HG02973 (cell line): ENCODE measurements at regions not wholly inside any gene's neighbourhood (a gene's known extent, or its start where the extent isn't known, plus 50 kb on each side); places are given as distances from the start of the nearest gene placed in this dataset.

ENCODE experiments used
- ATAC-seq: cut with Tn5 transposase; IDR thresholded peaks from one replicate; pipeline ENCODE4 v1.9.1; 2021; ENCODE audit warnings: moderate library complexity; ENCODE audit not compliant: unreplicated experiment

GRCh38 chr18:60951091-60951490 is 382.1 kb upstream of the CDH20 start:
- ATAC-seq: no peak

DNA sequence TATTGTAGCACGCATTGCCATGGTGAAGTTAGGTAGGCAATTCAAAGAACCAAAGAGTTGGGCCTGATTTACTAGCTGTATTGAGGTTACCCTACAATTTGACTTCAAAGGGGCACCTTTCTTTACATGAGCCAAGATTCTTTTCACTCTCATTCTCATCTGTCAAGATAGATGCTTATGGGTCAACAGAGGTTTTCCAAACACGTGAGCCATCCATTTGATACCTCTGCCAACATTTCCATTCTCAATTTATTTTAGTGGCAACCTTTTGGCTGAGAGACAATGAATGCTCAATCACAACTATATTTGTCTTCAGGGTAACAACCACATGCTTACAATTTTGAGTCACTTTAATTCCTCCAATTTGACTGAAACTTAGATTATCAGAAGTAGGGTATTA is 370.6 kb upstream of the CDH20 start:
- no peak for ATAC-seq

DNA sequence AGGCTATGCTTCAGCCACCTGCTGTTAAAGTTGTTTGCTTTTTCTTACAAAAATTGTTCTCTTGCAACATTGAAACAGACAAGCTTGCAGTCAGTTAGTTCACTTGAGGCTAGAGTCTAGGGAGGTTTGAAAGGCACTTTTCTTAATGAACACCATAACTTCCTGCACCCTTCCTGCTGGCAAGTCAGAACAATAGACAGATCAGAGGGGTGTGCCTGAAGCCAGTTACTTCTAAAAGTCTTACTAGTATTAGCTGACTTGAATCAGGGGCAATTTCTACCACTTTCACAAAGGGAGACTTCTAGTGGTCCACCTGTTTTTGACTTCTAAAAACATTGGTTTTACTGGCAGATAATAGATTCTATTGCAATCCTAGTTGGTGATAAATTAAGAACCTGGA is 367.4 kb upstream of the CDH20 start:
- no peak for ATAC-seq

GRCh38 chr18:60966876-60967275 is 366.4 kb upstream of the CDH20 start:
- no peak for ATAC-seq

GRCh38 chr18:60975420-60975819 is 357.8 kb upstream of the CDH20 start:
- no peak for ATAC-seq

- no peak for ATAC-seq
Observed at GRCh38 chr18:60976976-60977375, 356.3 kb upstream of the CDH20 start.

- no peak for ATAC-seq
Observed at GRCh38 chr18:60978338-60978737, 354.9 kb upstream of the CDH20 start.

DNA sequence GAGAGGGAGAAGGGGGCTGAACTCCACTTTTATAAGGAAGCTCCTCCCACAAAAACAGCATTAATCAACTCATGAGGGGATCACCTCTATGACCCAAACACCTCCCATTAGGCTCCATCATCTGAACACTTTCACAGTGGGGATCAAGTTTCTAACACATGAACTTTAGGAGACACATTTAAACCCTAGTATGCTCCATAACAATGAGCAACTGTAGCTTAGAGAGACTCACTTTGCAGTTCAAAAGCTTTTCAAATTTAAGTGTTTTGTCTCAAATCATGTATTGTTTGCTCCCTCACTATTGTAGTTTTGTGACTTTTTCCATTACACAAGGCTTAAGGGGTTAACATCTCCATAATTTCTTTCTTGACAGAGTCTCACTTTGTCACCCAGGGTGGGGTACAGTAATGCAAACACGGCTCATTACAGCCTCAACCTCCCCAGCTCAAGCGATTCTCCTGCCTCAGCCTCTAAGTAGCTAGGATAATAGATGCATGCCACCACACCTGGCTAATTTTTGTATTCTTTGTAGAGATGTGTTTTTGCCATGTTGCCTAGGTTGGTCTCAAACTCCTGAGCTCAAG is 352.7 kb upstream of the CDH20 start:
- ATAC-seq: no peak

- ATAC-seq: no peak
Observed at GRCh38 chr18:60981682-60982328, 351.4 kb upstream of the CDH20 start.

DNA sequence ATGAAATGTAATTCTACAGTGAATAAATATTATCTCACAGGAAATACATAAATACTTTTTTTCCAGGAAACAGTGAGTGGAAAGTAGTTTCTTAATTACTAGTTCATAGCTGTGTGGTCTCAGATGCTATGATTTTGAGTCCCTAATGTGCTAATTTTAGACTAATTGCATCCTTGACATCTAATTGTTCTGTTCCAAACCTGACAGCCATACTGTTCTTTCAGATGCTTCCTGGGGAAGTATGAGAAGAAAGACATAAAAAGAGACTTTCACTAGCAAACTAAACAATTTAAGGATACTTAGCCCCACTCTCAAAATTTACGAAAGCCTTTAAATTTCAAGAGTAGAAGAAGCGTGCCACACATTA is 350.9 kb upstream of the CDH20 start:
- no peak for ATAC-seq

- no peak for ATAC-seq
Observed at GRCh38 chr18:60982928-60983327, 350.3 kb upstream of the CDH20 start.

DNA sequence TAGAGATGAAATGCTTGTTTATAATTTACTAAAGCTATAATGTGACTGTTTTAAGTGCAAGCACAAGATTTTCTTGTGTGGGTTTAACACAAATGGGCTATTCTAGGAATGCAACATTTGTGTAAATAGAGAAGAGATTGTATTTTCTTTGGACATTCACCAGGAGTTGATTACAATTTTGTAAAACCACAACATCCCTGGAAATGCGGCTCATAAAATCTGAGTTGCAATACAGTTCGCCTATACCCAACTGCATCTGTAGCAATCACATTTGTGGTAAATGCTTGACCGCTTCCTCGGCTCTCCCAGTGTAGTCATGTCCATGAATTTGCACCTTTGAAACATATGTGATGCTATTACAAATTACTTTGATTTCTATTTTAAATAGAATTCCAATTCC is 348.7 kb upstream of the CDH20 start:
- no peak for ATAC-seq

GRCh38 chr18:60987963-60988362 is 345.3 kb upstream of the CDH20 start:
- no peak for ATAC-seq

DNA sequence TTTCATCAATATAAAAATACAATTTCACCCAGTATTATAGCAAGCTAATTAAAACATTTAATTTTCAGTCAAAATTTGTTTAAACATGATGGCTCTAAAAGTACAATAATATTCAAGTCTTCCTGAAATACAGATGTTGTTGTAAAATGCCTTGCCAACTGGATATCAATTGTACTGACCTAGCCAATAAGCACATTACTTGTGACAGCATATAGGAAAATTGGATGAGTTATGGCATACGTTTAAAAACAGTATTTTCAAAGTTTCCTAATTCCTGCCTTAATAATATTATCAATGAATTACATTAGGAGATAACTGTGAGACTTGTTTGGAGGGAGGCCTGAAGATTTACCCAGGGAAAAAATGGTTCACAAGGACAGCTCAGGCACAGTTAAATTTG is 336.9 kb upstream of the CDH20 start:
- no peak for ATAC-seq

DNA sequence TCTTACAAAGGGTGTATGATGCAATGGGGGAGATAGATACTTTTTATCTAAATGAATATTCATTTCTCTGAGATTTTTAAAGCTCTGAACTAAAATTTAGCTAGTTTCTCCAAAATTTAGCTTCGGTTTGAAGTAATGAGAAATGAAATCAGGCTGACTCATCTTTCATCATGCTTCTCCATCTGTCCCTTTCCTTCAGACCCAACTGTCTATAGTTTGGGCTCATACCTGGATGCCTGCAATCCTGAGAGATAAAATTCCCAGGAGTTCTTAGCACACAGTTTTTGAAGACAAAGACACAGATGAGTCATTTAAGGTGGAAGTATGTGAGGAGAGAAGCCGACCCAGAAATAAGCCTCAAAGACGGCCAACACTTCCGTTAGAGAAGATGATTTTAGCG is 336.4 kb upstream of the CDH20 start:
- no peak for ATAC-seq

DNA sequence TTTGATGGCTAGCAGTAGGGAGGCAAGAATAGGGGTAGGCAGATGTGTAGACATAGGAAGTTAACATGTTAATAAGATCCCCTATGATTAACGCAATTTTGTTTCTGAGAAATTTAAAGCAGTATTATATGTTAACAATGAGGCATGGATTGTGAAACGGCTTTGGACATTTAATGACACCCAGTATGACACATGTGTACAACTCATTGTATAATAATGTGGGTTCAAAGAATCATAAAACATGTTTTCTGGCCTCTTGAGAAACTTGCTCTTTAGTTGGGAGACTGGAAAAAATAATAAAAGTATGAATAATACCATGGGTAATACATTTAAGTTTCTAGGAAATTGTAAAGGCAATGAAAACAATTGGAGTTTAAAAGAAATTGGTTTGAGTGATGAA is 332.1 kb upstream of the CDH20 start:
- no peak for ATAC-seq

DNA sequence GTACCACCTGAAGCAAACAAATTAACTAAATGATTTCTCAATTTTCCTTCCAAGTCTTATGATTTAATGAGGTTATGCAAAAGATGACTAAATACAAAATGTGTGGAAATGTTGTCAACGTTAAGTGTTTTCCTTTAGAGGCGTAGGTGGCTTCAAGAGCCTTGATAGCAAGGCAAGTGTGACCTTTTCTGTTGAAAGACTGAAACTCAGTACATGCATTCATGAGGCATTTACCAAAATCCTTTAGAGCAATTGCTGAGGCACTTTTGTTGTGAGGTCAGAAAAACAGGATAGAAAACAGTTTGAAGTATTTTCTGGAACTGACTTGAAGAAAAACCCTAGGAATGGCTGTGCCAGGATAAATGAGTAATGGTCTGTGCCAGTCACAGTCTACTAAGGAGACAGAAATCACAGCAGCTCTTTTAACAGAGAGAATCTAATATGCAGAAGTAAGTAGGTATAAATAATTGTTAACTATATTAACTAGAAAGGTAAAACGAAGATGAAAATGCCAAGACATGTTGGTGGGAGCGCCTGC is 326.5 kb upstream of the CDH20 start:
- no peak for ATAC-seq

- ATAC-seq: no peak
Observed at GRCh38 chr18:61019338-61020301, 313.6 kb upstream of the CDH20 start.

GRCh38 chr18:61025596-61025995 is 307.6 kb upstream of the CDH20 start:
- ATAC-seq: no peak

DNA sequence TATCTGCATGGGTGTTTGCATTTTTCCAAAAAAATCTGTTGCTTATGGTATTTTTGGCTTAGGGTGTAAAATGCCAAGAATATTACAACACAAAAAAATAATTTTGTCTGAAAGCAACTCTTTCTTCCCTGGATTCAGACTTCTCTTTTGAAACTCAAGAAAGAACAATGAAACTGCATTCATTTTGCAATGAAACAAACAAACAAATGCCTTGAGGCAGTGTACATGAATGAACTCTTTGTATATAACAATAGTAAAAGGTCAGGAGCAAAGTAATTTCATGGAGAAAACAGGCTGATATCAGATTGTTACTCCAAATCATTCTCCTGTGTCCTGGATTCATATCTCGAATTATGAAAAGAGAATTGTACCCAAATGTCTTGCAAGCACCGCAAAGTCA is 301.6 kb upstream of the CDH20 start:
- ATAC-seq: no peak

- ATAC-seq: no peak
Observed at GRCh38 chr18:61034580-61034979, 298.6 kb upstream of the CDH20 start.

DNA sequence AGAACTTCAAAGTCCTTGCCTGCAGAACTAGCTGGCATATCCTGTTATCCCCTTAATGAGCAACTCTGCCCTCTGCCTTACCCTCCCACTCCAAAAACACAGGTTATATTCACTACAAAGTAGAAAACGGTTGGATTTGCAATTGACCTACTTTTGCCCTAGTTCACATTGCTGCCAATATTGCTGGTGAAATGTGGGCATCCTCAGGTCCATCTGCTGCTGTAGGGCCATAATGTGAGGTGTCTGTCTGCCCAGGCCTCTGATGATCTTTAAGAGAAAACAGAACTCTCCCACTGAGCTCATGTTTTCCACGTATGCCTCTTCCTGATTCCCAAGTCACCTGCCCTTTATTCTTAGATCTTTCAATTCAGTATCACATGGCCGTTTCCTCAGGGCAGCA is 294.0 kb upstream of the CDH20 start:
- no peak for ATAC-seq
